Brain microvascular endothelial cell (primary cell): ENCODE measurements at regions not wholly inside any gene's neighbourhood (a gene's known extent, or its start where the extent isn't known, plus 50 kb on each side); places are given as distances from the start of the nearest gene placed in this dataset.

Experiments used
- DNase-seq: peaks from one replicate; pipeline ENCODE4 v3.0.0-alpha.2; 2020
- H3K27ac ChIP-seq: fragments of 250-450 bp; sonication (Bioruptor Pico); 2 replicates; pipeline ENCODE4 v1.5.1; 2020; ENCODE audit warnings: mild to moderate bottlenecking, moderate library complexity
- H3K27me3 ChIP-seq: fragments of 250-450 bp; sonication (Bioruptor Pico); replicated peaks from 2 replicates; pipeline ENCODE4 v1.5.1; 2020; ENCODE audit warnings: mild to moderate bottlenecking
- H3K36me3 ChIP-seq: fragments of 250-450 bp; sonication (Bioruptor Pico); replicated peaks from 2 replicates; pipeline ENCODE4 v1.5.1; 2020; ENCODE audit warnings: mild to moderate bottlenecking
- H3K4me3 ChIP-seq: 2 replicates; pipeline ENCODE4 v1.5.1; 2011; ENCODE audit warnings: low read depth, mild to moderate bottlenecking, control low read depth, low read length, moderate library complexity
- in situ Hi-C: cut with HindIII; loops from 2 replicates; pipeline ENCODE4 v1.10.0; 2017; ENCODE audit warnings: low sequenced_read_pairs, low pct_ligation_motif_present
- TF ChIP-seq, protein P1 (sequence below): IDR thresholded peaks from 2 replicates; pipeline ENCODE4 v1.5.1; 2011; ENCODE audit warnings: low read depth, mild to moderate bottlenecking, moderate library complexity, low read length, control low read depth, inconsistent platforms; ENCODE audit errors: missing control alignments

DNA sequence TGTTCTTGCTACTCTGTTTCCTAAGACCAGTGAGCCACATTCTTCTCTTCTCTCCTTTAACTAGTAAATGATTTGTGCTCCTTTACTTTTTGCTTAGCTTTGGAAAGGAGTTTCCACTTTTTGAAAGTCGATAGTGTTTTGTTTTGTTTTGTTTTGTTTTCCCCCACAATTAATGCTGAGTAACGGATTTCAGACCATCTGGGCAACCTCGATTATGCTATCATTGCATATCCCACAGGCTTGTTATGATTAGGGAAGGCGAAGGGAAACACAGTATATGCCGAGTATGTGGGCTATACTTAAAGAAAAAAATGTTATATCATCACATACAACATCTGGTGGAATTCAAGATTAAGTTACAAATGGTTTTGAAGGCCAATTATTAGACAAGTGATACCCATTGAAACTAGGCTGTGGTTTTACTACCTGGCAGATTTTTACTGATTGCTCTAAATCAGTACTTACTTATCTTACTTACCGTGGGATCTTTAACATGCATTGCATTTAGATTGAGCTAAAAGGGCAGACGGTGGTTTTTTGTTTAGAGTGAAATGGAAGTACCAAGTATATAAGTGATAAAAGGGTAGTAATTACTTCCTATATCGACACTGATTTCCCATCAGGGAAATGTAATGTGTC lies 361.3 kb upstream of the SOX9 start:
- TF ChIP-seq, protein P1, sequence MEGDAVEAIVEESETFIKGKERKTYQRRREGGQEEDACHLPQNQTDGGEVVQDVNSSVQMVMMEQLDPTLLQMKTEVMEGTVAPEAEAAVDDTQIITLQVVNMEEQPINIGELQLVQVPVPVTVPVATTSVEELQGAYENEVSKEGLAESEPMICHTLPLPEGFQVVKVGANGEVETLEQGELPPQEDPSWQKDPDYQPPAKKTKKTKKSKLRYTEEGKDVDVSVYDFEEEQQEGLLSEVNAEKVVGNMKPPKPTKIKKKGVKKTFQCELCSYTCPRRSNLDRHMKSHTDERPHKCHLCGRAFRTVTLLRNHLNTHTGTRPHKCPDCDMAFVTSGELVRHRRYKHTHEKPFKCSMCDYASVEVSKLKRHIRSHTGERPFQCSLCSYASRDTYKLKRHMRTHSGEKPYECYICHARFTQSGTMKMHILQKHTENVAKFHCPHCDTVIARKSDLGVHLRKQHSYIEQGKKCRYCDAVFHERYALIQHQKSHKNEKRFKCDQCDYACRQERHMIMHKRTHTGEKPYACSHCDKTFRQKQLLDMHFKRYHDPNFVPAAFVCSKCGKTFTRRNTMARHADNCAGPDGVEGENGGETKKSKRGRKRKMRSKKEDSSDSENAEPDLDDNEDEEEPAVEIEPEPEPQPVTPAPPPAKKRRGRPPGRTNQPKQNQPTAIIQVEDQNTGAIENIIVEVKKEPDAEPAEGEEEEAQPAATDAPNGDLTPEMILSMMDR = no peak
- Histone ChIP-seq H3K4me3 (no peak overlapping the region), H3K27ac (no peak overlapping the region), H3K36me3 (no peaks in the 10 kb centered on the region), H3K27me3 (no peaks in the 10 kb centered on the region)
- in situ Hi-C loops = no loop called here
- no peak for DNase-seq

GRCh38 chr17:71760062-71760720 lies 360.6 kb upstream of the SOX9 start:
- H3K27me3 ChIP-seq = no peaks in the 10 kb centered on the region
- in situ Hi-C loops = no loop called here
- DNase-seq = no peak
- H3K27ac ChIP-seq = no peak overlapping the region
- no peak overlapping the region for H3K4me3 ChIP-seq
- no peaks in the 10 kb centered on the region for H3K36me3 ChIP-seq
- TF ChIP-seq, protein P1 = no peak

- Histone ChIP-seq H3K27me3 (no peaks in the 10 kb centered on the region), H3K27ac (no peak overlapping the region), H3K36me3 (no peaks in the 10 kb centered on the region), H3K4me3 (no peak overlapping the region)
- in situ Hi-C loops = no loop called here
- TF ChIP-seq, protein P1 = no peak
- DNase-seq = no peak
Measured at GRCh38 chr17:71762526-71762925, 358.3 kb upstream of the SOX9 start.

DNA sequence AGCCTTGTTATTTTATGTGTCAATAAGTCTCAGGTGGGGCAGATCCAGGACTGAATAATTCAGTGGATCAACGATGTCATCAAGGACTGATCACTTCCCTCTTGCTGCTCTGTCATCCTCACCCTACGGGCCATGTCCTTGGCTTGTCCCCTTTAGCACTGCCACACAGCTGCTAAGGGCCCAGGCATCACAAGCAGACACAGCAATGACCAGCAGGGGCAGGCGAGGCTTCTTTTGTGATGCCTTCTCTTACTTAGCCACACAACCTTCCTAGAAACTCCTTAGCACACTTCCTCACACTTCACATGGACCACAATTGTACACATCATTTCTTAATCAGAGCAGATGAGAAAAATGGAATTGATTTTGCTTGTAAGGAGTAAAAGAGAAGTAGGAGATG lies 356.3 kb upstream of the SOX9 start:
- in situ Hi-C loops = no loop called here
- peak; percentile 15 for DNase-seq
- no peaks in the 10 kb centered on the region for H3K27me3 ChIP-seq
- H3K36me3 ChIP-seq = no peaks in the 10 kb centered on the region
- H3K4me3 ChIP-seq = no peak overlapping the region
- TF ChIP-seq, protein P1 = peak; percentile 75
- no peak overlapping the region for H3K27ac ChIP-seq

DNA sequence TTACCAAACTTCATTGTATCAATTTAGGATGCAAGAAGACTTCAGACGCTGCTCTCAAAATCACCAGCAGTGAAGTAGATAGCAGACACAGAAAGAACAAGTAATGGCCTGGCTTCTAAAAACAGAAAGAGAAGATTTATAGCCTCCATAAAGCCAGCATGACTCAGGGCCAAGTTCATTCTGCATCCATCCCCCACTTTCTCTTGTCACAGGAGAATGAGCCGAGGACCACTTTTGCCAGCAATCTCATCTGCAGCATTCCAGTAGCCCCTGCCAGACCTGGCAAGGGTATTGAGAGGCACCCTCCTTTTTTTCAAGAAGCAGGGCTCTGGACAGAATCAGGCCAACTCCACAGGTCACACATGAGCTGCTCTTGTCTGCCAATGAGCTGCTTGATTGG lies 355.4 kb upstream of the SOX9 start:
- DNase-seq = no peak
- in situ Hi-C loops = no loop called here
- no peaks in the 10 kb centered on the region for H3K27me3 ChIP-seq
- H3K4me3 ChIP-seq = no peak overlapping the region
- TF ChIP-seq, protein P1 = no peak
- no peaks in the 10 kb centered on the region for H3K36me3 ChIP-seq
- H3K27ac ChIP-seq = no peak overlapping the region
